Keratinocyte (primary cell): ENCODE measurements at regions not wholly inside any gene's neighbourhood (a gene's known extent, or its start where the extent isn't known, plus 50 kb on each side); places are given as distances from the start of the nearest gene placed in this dataset.

Experiments
- DNase-seq: peaks from one replicate; pipeline ENCODE4 v3.0.0-alpha.2; 2011; ENCODE audit warnings: low read depth, missing footprints, low spot score
- FAIRE-seq: peaks from 2 replicates; lab custom pipeline; 2011; peaks lifted over from hg19 to GRCh38; lab: Jason Lieb, UNC
- H2AFZ ChIP-seq: 2 replicates; pipeline ENCODE4 v1.6.0; 2012; ENCODE audit warnings: low read length, control low read depth, inconsistent platforms; ENCODE audit not compliant: control insufficient read depth
- H3K27ac ChIP-seq: 2 replicates; pipeline ENCODE4 v1.5.1; 2011; ENCODE audit warnings: low read length; ENCODE audit not compliant: control insufficient read depth, insufficient read depth
- H3K27me3 ChIP-seq: 3 replicates; pipeline ENCODE4 v1.6.0; 2011; ENCODE audit warnings: low read length; ENCODE audit not compliant: control insufficient read depth, insufficient read depth; ENCODE audit errors: extremely low read depth
- H3K36me3 ChIP-seq, 2 experiments: 2 replicates in 1 of 2; 3 replicates in 1 of 2; pipeline ENCODE4 v1.5.1; 2011; ENCODE audit warnings: low read length in 2 of 2, mild to moderate bottlenecking in 1 of 2; ENCODE audit not compliant: control insufficient read depth in 2 of 2, insufficient read depth in 2 of 2; ENCODE audit errors: extremely low read depth in 1 of 2
- H3K4me1 ChIP-seq: 3 replicates; pipeline ENCODE4 v1.5.1; 2011; ENCODE audit warnings: low read length; ENCODE audit not compliant: control insufficient read depth, insufficient read depth; ENCODE audit errors: extremely low read depth
- H3K4me2 ChIP-seq: 3 replicates; pipeline ENCODE4 v1.6.0; 2011; ENCODE audit warnings: low read depth, low read length; ENCODE audit not compliant: control insufficient read depth, insufficient read depth; ENCODE audit errors: extremely low read depth
- H3K4me3 ChIP-seq, 3 experiments: fragments of 200-600 bp in 1 of 3; sonication (generic) in 1 of 3; 2 replicates in 2 of 3; 3 replicates in 1 of 3; pipeline ENCODE4 v1.5.1; 2011 to 2016; ENCODE audit warnings: low read length in 3 of 3, mild to moderate bottlenecking in 3 of 3, control low read depth in 2 of 3, inconsistent platforms in 1 of 3, low read depth in 1 of 3, mixed read lengths in 1 of 3, mixed run types in 1 of 3, moderate library complexity in 1 of 3; ENCODE audit not compliant: control insufficient read depth in 2 of 3, insufficient read depth in 2 of 3; ENCODE audit errors: extremely low read depth in 1 of 3
- H3K79me2 ChIP-seq: 2 replicates; pipeline ENCODE4 v1.6.0; 2012; ENCODE audit warnings: low read length; ENCODE audit not compliant: control insufficient read depth, insufficient read depth
- H3K9ac ChIP-seq: 3 replicates; pipeline ENCODE4 v1.6.0; 2011; ENCODE audit warnings: low read length; ENCODE audit not compliant: control insufficient read depth, insufficient read depth; ENCODE audit errors: extremely low read depth
- H3K9me1 ChIP-seq: 3 replicates; pipeline ENCODE4 v1.6.0; 2011; ENCODE audit warnings: low read length; ENCODE audit not compliant: control insufficient read depth, insufficient read depth; ENCODE audit errors: extremely low read depth
- H3K9me3 ChIP-seq: 2 replicates; pipeline ENCODE4 v1.5.1; 2012; ENCODE audit warnings: low read depth, low read length; ENCODE audit not compliant: control insufficient read depth
- H4K20me1 ChIP-seq: 3 replicates; pipeline ENCODE4 v1.6.0; 2011; ENCODE audit warnings: low read length; ENCODE audit not compliant: control insufficient read depth, insufficient read depth; ENCODE audit errors: extremely low read depth
- CTCF ChIP-seq, 3 experiments: IDR thresholded peaks in 1 of 3; conservative IDR thresholded peaks in 1 of 3; optimal IDR thresholded peaks in 1 of 3; 2 replicates in 2 of 3; 3 replicates in 1 of 3; pipeline versions ENCODE3 to v1.5.1; 2011; ENCODE audit warnings: low read length in 3 of 3, mild to moderate bottlenecking in 3 of 3, moderate library complexity in 2 of 3, control low read depth in 1 of 3, inconsistent platforms in 1 of 3; ENCODE audit not compliant: insufficient read depth in 2 of 3; ENCODE audit errors: extremely low read depth in 1 of 3
- EZH2 ChIP-seq: IDR thresholded peaks from one replicate; pipeline ENCODE4 v1.6.1; 2012; ENCODE audit warnings: inconsistent platforms, mild to moderate bottlenecking, low read length, moderate library complexity
- dilution Hi-C: fragments of 300-500 bp; cut with MboI; formaldehyde crosslinking; loops from one replicate; pipeline ENCODE4 v1.7.0; 2020; ENCODE audit warnings: low sequenced_read_pairs; ENCODE audit not compliant: extremely low pct_ligation_motif_present

- dilution Hi-C loops, result no loop called here
- Histone ChIP-seq H3K27ac (no peak overlapping the region), H3K4me3 (no peak overlapping the region), H3K4me2 (no peak overlapping the region), H3K9me1 (no peaks in the 10 kb centered on the region), H4K20me1 (no peaks in the 10 kb centered on the region), H3K27me3 (no peaks in the 10 kb centered on the region), H3K4me1 (peaks cover under 1% of the 10 kb centered on the region), H3K36me3 (no peaks in the 10 kb centered on the region), H3K9ac (no peak overlapping the region), H3K9me3 (no peaks in the 10 kb centered on the region), H3K79me2 (no peaks in the 10 kb centered on the region), H2AFZ (no peak overlapping the region)
- FAIRE-seq (no peak), DNase-seq (no peak)
- TF ChIP-seq CTCF (optimal IDR thresholded peaks at IDR 0.05 in 1 of 3, IDR thresholded peaks at IDR 0.05 in 1 of 3, conservative IDR thresholded peaks at IDR 0.05 in 1 of 3; ENCODE audit: extremely low read depth in 1 of 3, insufficient read depth in 2 of 3, low read length in 3 of 3), result no peak
- no peak for TF ChIP-seq EZH2
Observed at GRCh38 chr20:11468880-11469279, 448.8 kb upstream of the BTBD3 start.

GRCh38 chr20:11469795-11470435 lies 447.8 kb upstream of the BTBD3 start:
- Histone ChIP-seq H3K27ac (no peak overlapping the region), H3K79me2 (no peaks in the 10 kb centered on the region), H3K9me1 (no peaks in the 10 kb centered on the region), H3K4me1 (peaks cover 6% of the 10 kb centered on the region), H3K27me3 (no peaks in the 10 kb centered on the region), H3K4me3 (no peak overlapping the region), H3K36me3 (no peaks in the 10 kb centered on the region), H3K4me2 (no peak overlapping the region), H4K20me1 (no peaks in the 10 kb centered on the region), H3K9me3 (no peaks in the 10 kb centered on the region), H2AFZ (no peak overlapping the region), H3K9ac (no peak overlapping the region)
- DNase-seq (no peak), FAIRE-seq (no peak)
- dilution Hi-C loops, result no loop called here
- TF ChIP-seq CTCF (optimal IDR thresholded peaks at IDR 0.05 in 1 of 3, IDR thresholded peaks at IDR 0.05 in 1 of 3, conservative IDR thresholded peaks at IDR 0.05 in 1 of 3; ENCODE audit: extremely low read depth in 1 of 3, insufficient read depth in 2 of 3, low read length in 3 of 3), result no peak
- no peak for TF ChIP-seq EZH2
